ENCODE measurements at regions not wholly inside any gene's neighbourhood (a gene's known extent, or its start where the extent isn't known, plus 50 kb on each side); places are given as distances from the start of the nearest gene placed in this dataset.

GRCh38 chr11:69963533-69964246 lies 114.4 kb upstream of the ANO1 start:
- no peak for TF ChIP-seq CTCF (IDR thresholded peaks at IDR 0.05)
- no peak for TF ChIP-seq POLR2A (IDR thresholded peaks at IDR 0.05)
